T-helper 2 cell (primary cell): ENCODE measurements at regions not wholly inside any gene's neighbourhood (a gene's known extent, or its start where the extent isn't known, plus 50 kb on each side); places are given as distances from the start of the nearest gene placed in this dataset.
"Not testable (repeated sequence)": the region's sequence is repeated elsewhere in the genome, so short reads cannot be mapped to it uniquely, and the experiment has no call there.

Experiments used
- DNase-seq, 5 experiments: peaks; one replicate each; pipeline versions ENCODE4 v3.0.0 to v3.0.0-alpha.2; 2012 to 2022

- DNase-seq: no peak
These were observed 107.2 kb upstream of the C2CD4B start for GRCh38 chr15:62272290-62272689.

GRCh38 chr15:62275831-62276230 is 110.7 kb upstream of the C2CD4B start:
- no peak for DNase-seq

DNA sequence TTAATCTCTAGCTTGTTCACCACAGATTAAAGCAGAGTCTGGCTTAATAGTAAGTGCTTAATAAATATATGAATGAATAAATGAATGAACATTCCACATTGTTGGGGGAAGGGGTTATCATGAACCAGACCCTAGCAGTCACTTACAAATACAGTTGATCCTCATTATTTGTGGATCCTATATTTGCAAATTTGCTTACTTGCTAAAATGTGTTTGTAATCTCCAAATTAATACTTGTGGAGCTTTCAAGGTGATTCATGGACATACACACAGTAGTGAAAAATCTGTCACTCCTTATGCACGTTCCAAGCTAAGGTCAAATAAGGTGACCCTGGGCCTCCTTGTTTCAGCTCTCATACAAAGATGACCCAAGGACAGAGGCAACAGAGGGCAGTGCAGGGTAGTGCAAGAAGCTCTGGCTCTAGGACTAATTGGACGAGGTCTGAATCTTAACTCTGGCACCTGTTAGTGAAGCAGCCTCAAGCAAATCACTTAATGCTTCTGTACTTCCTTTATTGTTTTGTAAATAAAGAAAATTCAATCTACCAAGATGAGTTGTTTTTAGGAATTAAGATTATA is 112.8 kb upstream of the C2CD4B start:
- no peak for DNase-seq

- no peak for DNase-seq
These were observed 113.4 kb upstream of the C2CD4B start for GRCh38 chr15:62278534-62278933.

DNA sequence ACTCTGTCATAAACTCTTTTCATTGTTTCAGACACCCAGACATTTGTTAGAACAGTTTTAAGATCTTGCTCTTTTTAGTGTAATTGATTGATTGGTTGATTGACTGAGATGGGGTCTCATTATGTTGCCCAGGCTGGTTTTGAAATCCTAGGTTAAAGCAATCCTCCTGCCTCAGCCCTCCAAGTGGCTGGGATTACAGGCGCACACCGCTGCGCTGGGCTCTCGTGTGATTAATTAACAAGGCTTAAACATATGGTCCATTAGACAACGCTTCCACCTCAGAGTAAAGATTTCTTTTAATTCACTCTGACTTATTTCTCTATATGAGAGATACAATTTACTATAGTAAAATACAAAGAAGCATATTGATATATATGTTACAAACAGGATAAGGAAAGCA is 114.0 kb upstream of the C2CD4B start:
- DNase-seq: no peak

DNA sequence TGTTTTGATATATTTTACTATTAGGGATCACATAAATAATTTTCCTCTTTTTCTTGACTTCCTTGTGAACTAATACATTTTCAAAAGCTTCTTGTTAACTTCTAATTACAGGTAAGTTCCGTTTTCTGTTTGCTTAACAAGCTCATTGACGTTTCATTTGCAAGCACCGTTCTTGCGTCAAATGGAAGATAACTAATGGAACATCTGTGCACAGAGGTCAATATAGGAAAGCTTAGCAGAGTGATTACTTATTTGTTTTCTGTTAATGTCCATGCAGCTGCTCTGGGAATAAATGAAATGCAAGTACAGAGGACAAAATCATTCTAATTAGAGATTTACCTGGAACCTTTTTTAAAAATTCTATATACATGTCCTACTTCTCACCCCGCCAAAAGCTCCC is 115.5 kb upstream of the C2CD4B start:
- DNase-seq: no peak

DNA sequence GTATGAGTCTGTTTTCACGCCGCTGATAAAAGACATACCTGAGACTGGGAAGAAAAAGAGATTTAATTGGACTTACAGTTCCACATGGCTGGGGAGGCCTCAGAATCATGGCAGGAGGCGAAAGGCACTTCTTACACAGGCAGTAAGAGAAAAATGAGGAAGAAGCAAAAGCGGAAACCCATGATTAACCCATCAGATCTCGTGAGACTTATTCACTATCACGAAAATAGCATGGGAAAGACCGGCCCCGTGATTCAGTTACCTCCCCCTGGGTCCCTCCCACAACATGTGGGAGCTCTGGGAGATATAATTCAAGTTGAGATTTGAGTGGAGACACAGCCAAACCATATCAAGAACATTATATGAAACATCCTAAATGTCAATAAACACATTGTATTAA is 116.7 kb upstream of the C2CD4B start:
- not testable (repeated sequence) for DNase-seq

DNA sequence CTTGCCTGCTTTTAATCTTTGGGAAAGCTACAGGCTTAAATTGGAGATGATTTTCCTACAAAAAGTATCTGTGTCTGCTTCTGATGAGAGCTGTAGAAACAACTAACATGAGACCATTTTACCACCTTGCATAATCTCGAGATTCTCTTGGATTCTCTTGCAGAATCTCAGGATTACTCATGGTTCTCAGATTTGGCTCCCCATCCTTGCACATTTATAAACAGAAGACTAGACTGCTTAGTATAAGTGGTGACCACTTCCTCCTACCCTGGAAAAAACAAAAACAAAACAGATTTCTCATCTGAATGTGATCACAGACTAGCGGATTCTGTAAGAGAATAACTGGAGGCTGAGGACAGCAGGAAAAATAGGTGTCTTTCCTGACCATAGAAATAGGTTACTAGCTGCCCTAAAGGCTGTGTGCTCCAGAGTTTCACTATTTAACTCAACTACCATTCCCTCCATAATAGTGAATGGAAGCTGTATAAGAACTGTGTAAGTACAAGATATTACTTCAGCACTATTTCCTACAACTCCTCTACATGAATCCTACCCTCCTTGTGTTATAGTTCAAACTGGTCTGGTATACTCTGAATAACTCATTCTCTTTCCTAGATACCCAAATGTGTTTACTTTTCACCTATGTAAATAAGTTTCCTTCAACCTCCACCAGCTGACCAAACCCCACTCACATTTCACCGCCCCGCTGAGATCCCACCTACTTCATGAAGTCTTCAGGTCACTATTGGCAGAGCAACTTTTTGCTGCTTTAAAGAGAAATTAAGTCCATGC is 122.2 kb upstream of the C2CD4B start:
- no peak for DNase-seq

GRCh38 chr15:62288361-62289017 is 123.4 kb upstream of the C2CD4B start:
- no peak for DNase-seq

DNA sequence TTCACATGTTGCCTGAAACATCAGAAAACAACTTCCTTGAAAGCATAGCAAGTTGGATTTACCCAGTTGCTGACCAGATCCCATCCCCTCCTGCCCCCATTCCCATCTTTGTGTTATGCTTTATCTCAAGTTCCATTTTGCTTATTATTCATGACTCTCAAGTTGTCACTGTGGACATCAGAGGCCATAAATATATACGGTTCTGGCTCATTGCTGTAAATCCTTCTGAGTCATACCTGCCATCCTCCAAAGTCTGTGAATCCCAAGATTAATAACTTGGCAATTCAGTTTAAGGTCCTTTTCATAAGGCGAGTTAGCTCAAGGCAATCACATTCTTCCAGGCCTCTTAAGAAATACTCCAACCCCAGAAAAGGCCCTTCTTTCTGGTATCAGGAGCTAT is 126.2 kb upstream of the C2CD4B start:
- DNase-seq: no peak

DNA sequence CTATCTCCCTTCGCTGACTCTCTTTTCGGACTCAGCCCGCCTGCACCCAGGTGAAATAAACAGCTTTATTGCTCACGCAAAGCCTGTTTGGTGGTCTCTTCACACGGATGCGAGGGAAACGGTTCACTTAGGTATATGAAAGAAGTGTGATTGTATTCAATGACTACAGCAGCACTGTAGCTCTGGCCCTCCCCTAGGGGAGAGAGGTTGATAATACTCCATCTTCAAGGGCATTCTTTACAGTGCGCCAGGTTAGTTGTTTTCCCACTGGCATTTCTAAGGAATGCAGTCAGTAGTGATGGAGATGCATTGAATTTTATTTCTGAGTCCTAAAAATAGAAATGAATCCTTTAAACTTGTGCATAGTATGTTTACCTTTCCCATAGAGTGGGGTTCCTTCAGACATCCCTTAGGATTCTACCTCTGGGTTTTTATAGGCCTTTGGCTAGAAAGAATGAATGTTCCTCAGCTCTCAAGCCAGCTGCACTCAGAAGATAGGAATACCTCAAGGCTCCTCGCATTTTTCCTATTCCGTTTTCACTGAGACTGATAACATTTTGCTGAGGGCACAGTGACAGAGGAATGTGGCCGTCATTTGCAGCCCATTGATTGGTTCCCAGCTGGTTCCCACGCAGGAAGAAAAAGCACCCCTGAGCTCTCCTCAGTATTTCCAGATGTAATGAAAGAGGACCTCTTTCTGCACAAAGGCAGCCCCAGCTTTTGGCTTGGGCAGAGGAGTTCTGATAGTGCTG is 131.8 kb upstream of the C2CD4B start:
- no peak for DNase-seq

- DNase-seq: no peak
These were observed 132.4 kb upstream of the C2CD4B start for GRCh38 chr15:62297522-62297921.

DNA sequence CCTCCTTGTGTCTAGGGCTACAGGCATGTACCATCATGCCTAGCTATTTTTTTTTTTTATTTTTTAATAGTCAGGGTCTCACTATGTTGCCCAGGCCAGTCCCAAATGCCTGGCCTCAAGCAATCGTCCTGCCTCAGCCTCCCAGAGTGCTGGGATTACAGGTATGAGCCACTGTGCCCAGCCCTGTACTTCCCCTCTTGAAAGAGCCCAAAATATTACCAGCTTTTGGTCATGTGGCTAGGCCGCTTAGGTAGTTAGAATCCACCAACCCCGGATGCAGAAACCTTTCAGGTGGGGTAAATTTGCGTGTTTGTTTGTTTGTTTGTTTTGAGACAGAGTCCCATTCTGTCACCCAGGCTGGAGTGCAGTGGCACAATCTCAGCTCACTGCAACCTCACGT is 132.8 kb upstream of the C2CD4B start:
- no peak for DNase-seq

- DNase-seq: no peak
These were observed 133.7 kb upstream of the C2CD4B start for GRCh38 chr15:62298811-62299210.

- no peak for DNase-seq
These were observed 134.5 kb upstream of the C2CD4B start for GRCh38 chr15:62299541-62299940.

DNA sequence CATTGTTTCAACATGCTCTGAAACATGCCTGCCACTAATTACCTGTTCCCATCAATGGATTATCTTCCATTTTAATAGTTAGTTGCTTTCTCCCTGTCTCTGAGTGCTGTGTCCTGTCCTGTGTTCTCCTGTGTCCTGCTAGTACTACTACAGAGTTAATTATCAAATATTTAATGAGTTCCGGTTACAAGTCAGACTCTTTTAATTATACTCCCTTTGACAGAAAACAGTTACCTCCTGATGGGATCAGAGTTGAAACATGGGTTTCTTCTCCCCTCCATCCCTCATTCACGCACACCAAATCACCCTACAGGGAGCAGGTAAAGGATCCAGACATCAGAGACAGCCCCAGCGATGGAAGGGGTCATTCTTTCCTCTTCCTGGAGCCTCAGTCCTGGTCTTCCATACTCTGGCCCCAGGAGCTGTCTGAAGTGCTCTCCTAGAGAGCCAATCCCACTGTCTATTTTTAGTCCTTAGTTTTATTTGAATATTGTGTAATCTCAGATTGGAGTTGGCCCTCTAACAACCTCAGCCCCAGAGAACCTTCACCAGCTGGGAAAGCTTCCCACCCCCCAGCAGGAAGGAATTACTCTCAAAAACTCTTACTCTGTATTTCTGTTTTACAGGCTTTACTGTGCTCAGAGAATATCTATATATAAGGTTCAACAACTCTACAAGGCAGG is 137.0 kb upstream of the C2CD4B start:
- DNase-seq: no peak

- peak in 1 of 5 experiments; percentile 25 for DNase-seq
These were observed 141.9 kb upstream of the C2CD4B start for GRCh38 chr15:62306851-62307504.

GRCh38 chr15:62307551-62307950 is 142.5 kb upstream of the C2CD4B start:
- no peak for DNase-seq

GRCh38 chr15:62316413-62317060 is 151.5 kb upstream of the C2CD4B start:
- DNase-seq: no peak

- no peak for DNase-seq
These were observed 155.2 kb upstream of the C2CD4B start for GRCh38 chr15:62320259-62320658.

GRCh38 chr15:62323353-62323890 is 158.3 kb upstream of the C2CD4B start:
- DNase-seq: no peak
